NCI-H774 (cell line): ENCODE measurements at regions not wholly inside any gene's neighbourhood (a gene's known extent, or its start where the extent isn't known, plus 50 kb on each side); places are given as distances from the start of the nearest gene placed in this dataset.
"Not testable (repeated sequence)": the region's sequence is repeated elsewhere in the genome, so short reads cannot be mapped to it uniquely, and the experiment has no call there.

ENCODE experiments used
- DNase-seq: peaks from one replicate; lab custom pipeline; 2025; lab: John Stamatoyannopoulos, UW

- not testable (repeated sequence) for DNase-seq
These were observed 1289.6 kb upstream of the SLC39A10 start for GRCh38 chr2:194367390-194367789.

- no peak for DNase-seq
These were observed 1293.1 kb upstream of the SLC39A10 start for GRCh38 chr2:194363878-194364277.

GRCh38 chr2:194363295-194363694 lies 1293.7 kb upstream of the SLC39A10 start:
- DNase-seq, result no peak

- no peak for DNase-seq
These were observed 1304.5 kb upstream of the SLC39A10 start for GRCh38 chr2:194352505-194352904.

- no peak for DNase-seq
These were observed 1310.8 kb upstream of the SLC39A10 start for GRCh38 chr2:194346193-194346592.

GRCh38 chr2:194345347-194345746 lies 1311.7 kb upstream of the SLC39A10 start:
- no peak for DNase-seq

GRCh38 chr2:194343167-194343566 lies 1313.9 kb upstream of the SLC39A10 start:
- DNase-seq, result no peak

GRCh38 chr2:194332799-194333490 lies 1324.1 kb upstream of the SLC39A10 start:
- no peak for DNase-seq

- no peak for DNase-seq
These were observed 1328.6 kb upstream of the SLC39A10 start for GRCh38 chr2:194328456-194328855.

GRCh38 chr2:194327196-194327888 lies 1329.7 kb upstream of the SLC39A10 start:
- DNase-seq, result no peak

- DNase-seq, result no peak
These were observed 1333.3 kb upstream of the SLC39A10 start for GRCh38 chr2:194323740-194324139.

- no peak for DNase-seq
These were observed 1336.5 kb upstream of the SLC39A10 start for GRCh38 chr2:194320520-194320919.

- DNase-seq, result no peak
These were observed 1337.6 kb upstream of the SLC39A10 start for GRCh38 chr2:194319222-194319992.

- DNase-seq, result no peak
These were observed 1343.0 kb upstream of the SLC39A10 start for GRCh38 chr2:194314042-194314441.

- DNase-seq, result no peak
These were observed 1352.8 kb upstream of the SLC39A10 start for GRCh38 chr2:194304191-194304590.

- DNase-seq, result no peak
These were observed 1355.1 kb upstream of the SLC39A10 start for GRCh38 chr2:194301946-194302345.

- DNase-seq, result no peak
These were observed 1362.9 kb upstream of the SLC39A10 start for GRCh38 chr2:194294156-194294555.

GRCh38 chr2:194291104-194291503 lies 1365.9 kb upstream of the SLC39A10 start:
- DNase-seq, result no peak

- DNase-seq, result no peak
These were observed 1367.2 kb upstream of the SLC39A10 start for GRCh38 chr2:194289712-194290346.

GRCh38 chr2:194276667-194277066 lies 1380.4 kb upstream of the SLC39A10 start:
- not testable (repeated sequence) for DNase-seq

- no peak for DNase-seq
These were observed 1385.6 kb upstream of the SLC39A10 start for GRCh38 chr2:194271293-194271961.

- DNase-seq, result no peak
These were observed 1386.4 kb upstream of the SLC39A10 start for GRCh38 chr2:194270648-194271047.
